HFFc6 (cell line): ENCODE measurements at regions not wholly inside any gene's neighbourhood (a gene's known extent, or its start where the extent isn't known, plus 50 kb on each side); places are given as distances from the start of the nearest gene placed in this dataset.

Source experiments
- DNase-seq: peaks from one replicate; pipeline ENCODE4 v3.0.0-alpha.2; 2018
- H3K27ac Mint-ChIP-seq: 2 replicates; pipeline ENCODE4 v1.8.0; 2020; ENCODE audit warnings: mild to moderate bottlenecking, mixed read lengths
- H3K27me3 Mint-ChIP-seq: 2 replicates; pipeline ENCODE4 v1.8.0; 2021; ENCODE audit warnings: mild to moderate bottlenecking, moderate library complexity, mixed read lengths; ENCODE audit not compliant: insufficient read depth
- H3K36me3 Mint-ChIP-seq: 2 replicates; pipeline ENCODE4 v1.8.0; 2021; ENCODE audit warnings: low read depth, mixed read lengths
- H3K4me1 Mint-ChIP-seq: 2 replicates; pipeline ENCODE4 v1.8.0; 2020; ENCODE audit warnings: low read depth, mixed read lengths
- H3K4me3 Mint-ChIP-seq: 2 replicates; pipeline ENCODE4 v1.8.0; 2020; ENCODE audit warnings: mild to moderate bottlenecking, moderate library complexity, mixed read lengths
- H3K9me3 Mint-ChIP-seq: 2 replicates; pipeline ENCODE4 v1.8.0; 2020; ENCODE audit warnings: mild to moderate bottlenecking, mixed read lengths
- CTCF ChIP-seq: fragments of 200-600 bp; sonication (generic); IDR thresholded peaks from 2 replicates; pipeline ENCODE4 v1.5.0; 2021; ENCODE audit warnings: antibody characterized with exemption, mild to moderate bottlenecking

DNA sequence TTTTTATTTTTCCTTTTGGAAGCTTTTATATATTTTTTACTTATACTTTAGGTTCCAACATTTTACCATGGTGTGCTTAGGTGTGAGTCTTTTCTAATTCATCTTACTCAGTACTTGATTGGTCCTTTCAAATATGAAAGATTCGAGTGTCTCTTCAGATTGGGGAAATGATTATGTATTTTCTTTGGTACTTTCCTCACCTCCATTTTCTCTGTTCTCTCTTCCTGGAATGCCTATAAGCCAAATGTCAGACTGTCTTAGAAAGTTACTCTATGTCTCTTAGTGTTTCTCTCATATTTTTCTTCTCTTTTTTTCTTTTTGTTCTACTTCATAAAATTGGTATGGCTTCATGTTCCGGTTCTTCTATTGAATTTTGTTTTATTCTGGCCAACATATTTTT lies 119.6 kb upstream of the SV2C start:
- no peak for TF ChIP-seq CTCF
- Mint-ChIP-seq H3K4me1 (no peaks in the 10 kb centered on the region), H3K9me3 (peaks cover 29% of the 10 kb centered on the region), H3K4me3 (no peak overlapping the region), H3K27ac (no peak overlapping the region), H3K27me3 (no peaks in the 10 kb centered on the region), H3K36me3 (peaks cover 4% of the 10 kb centered on the region; the same call in 1 of the 2 replicates)
- DNase-seq = no peak

GRCh38 chr5:75961818-75962217 lies 121.4 kb upstream of the SV2C start:
- Mint-ChIP-seq H3K27me3 (no peaks in the 10 kb centered on the region), H3K36me3 (no peaks in the 10 kb centered on the region; the same call in 1 of the 2 replicates), H3K4me1 (no peaks in the 10 kb centered on the region), H3K4me3 (no peak overlapping the region), H3K9me3 (peaks cover 21% of the 10 kb centered on the region), H3K27ac (no peak overlapping the region)
- TF ChIP-seq CTCF = no peak
- DNase-seq = no peak

DNA sequence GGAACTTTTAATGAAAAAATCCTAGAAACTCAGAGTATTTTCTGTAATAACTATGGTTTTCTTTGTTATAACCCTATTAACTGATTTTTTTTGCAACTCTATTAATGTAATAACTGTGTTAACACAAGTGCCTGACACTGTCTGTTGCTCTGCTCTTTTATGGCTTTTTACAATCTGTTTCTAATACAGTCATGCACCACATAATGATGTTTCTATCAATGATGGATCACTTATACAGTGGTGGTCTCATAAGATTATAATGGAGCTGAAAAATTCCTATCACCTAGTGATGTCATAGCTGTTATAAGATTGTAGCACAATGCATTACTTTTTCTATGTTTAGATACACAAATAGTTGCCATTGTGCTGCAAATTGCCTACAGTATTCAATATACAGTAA lies 123.1 kb upstream of the SV2C start:
- Mint-ChIP-seq H3K4me1 (no peaks in the 10 kb centered on the region), H3K27me3 (no peaks in the 10 kb centered on the region), H3K27ac (no peak overlapping the region), H3K36me3 (no peaks in the 10 kb centered on the region; the same call in 1 of the 2 replicates), H3K4me3 (no peak overlapping the region), H3K9me3 (peaks cover 20% of the 10 kb centered on the region)
- TF ChIP-seq CTCF = no peak
- no peak for DNase-seq

- DNase-seq = no peak
- Mint-ChIP-seq H3K4me1 (no peaks in the 10 kb centered on the region), H3K36me3 (no peaks in the 10 kb centered on the region), H3K4me3 (no peak overlapping the region), H3K27me3 (no peaks in the 10 kb centered on the region; the same call in 1 of the 2 replicates), H3K9me3 (peaks cover 26% of the 10 kb centered on the region), H3K27ac (no peak overlapping the region)
- no peak for TF ChIP-seq CTCF
Measured at GRCh38 chr5:75952963-75953362, 130.2 kb upstream of the SV2C start.

DNA sequence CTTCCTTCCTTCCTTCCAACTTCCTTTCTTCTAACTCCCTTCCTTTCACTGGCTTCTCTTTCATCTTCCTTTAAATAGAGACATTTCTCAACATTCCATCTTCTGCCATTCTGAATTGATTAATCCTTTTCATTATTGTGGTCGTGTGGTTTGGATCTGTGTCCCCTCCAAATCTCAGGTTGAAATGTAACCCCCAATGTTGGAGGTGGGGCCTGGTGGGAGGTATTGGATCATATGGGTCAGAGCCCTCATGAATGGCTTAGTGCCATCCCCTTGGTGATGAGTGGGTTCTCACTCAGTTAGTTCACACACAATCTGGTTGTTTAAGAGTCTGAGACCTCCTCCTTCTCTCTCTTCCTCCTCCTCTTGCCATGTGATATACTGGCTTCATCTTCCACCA lies 130.9 kb upstream of the SV2C start:
- Mint-ChIP-seq H3K4me1 (no peaks in the 10 kb centered on the region), H3K27me3 (no peaks in the 10 kb centered on the region; the same call in 1 of the 2 replicates), H3K36me3 (no peaks in the 10 kb centered on the region), H3K9me3 (peaks cover 33% of the 10 kb centered on the region), H3K4me3 (no peak overlapping the region), H3K27ac (no peak overlapping the region)
- TF ChIP-seq CTCF = no peak
- DNase-seq = no peak

GRCh38 chr5:75951716-75952115 lies 131.5 kb upstream of the SV2C start:
- no peaks in the 10 kb centered on the region; the same call in 1 of the 2 replicates for H3K27me3 Mint-ChIP-seq
- no peaks in the 10 kb centered on the region for H3K36me3 Mint-ChIP-seq
- no peak for TF ChIP-seq CTCF
- peaks cover 35% of the 10 kb centered on the region for H3K9me3 Mint-ChIP-seq
- H3K4me1 Mint-ChIP-seq = no peaks in the 10 kb centered on the region
- no peak for DNase-seq
- H3K27ac Mint-ChIP-seq = no peak overlapping the region
- no peak overlapping the region for H3K4me3 Mint-ChIP-seq
